Neural cell (in vitro differentiated cells): ENCODE measurements at regions not wholly inside any gene's neighbourhood (a gene's known extent, or its start where the extent isn't known, plus 50 kb on each side); places are given as distances from the start of the nearest gene placed in this dataset.
"Not testable (repeated sequence)": the region's sequence is repeated elsewhere in the genome, so short reads cannot be mapped to it uniquely, and the experiment has no call there.

Source experiments
- H2AFZ ChIP-seq: fragments of 200-600, 300-800 bp; sonication (generic), shearing (Covaris generic); 2 replicates; pipeline ENCODE4 v1.6.0; 2014; ENCODE audit warnings: low read depth, mild to moderate bottlenecking, antibody characterized with exemption, low read length, moderate library complexity
- H3F3A ChIP-seq: fragments of 200-600 bp; shearing (Covaris generic); 2 replicates; pipeline ENCODE4 v1.6.1; 2016; ENCODE audit warnings: mild to moderate bottlenecking, moderate library complexity, mixed read lengths, antibody characterized with exemption, low read length; ENCODE audit not compliant: insufficient read depth, poor library complexity, severe bottlenecking
- H3K27ac ChIP-seq: fragments of 200-600, 300-800 bp; sonication (generic), shearing (Covaris generic); 2 replicates; pipeline ENCODE4 v1.5.1; 2014; ENCODE audit warnings: mild to moderate bottlenecking, low read length, moderate library complexity
- H3K27me3 ChIP-seq: fragments of 300-800, 200-600 bp; sonication (generic), shearing (Covaris generic); 2 replicates; pipeline ENCODE4 v1.6.0; 2014; ENCODE audit warnings: mild to moderate bottlenecking, low read depth, low read length, moderate library complexity; ENCODE audit not compliant: insufficient read depth
- H3K36me3 ChIP-seq: fragments of 300-800, 200-600 bp; sonication (generic), shearing (Covaris generic); 2 replicates; pipeline ENCODE4 v1.5.1; 2014; ENCODE audit warnings: mild to moderate bottlenecking, antibody characterized with exemption, low read length, moderate library complexity; ENCODE audit not compliant: insufficient read depth
- H3K4me2 ChIP-seq: fragments of 300-800, 200-600 bp; sonication (generic), shearing (Covaris generic); 2 replicates; pipeline ENCODE4 v1.6.0; 2014; ENCODE audit warnings: mild to moderate bottlenecking, low read length
- H3K4me3 ChIP-seq: fragments of 300-800, 200-600 bp; sonication (generic), shearing (Covaris generic); 2 replicates; pipeline ENCODE4 v1.5.1; 2014; ENCODE audit warnings: mild to moderate bottlenecking, low read length, moderate library complexity
- H3K79me2 ChIP-seq: fragments of 200-600 bp; shearing (Covaris generic); replicated peaks from 2 replicates; pipeline ENCODE4 v1.6.0; 2014; ENCODE audit warnings: mild to moderate bottlenecking, low read length, moderate library complexity; ENCODE audit not compliant: insufficient read depth
- H3K9ac ChIP-seq: fragments of 300-800, 200-600 bp; sonication (generic), shearing (Covaris generic); 2 replicates; pipeline ENCODE4 v1.6.1; 2016; ENCODE audit warnings: mild to moderate bottlenecking, low read length, mixed read lengths
- H3K9me2 ChIP-seq: fragments of 200-600 bp; shearing (Covaris generic); 2 replicates; pipeline ENCODE4 v1.6.1; 2016; ENCODE audit warnings: mild to moderate bottlenecking, low read length, mixed read lengths; ENCODE audit not compliant: insufficient read depth
- H3K9me3 ChIP-seq: fragments of 200-600, 300-800 bp; sonication (generic), shearing (Covaris generic); 2 replicates; pipeline ENCODE4 v1.6.1; 2016; ENCODE audit warnings: mild to moderate bottlenecking, mixed run types, low read length, moderate library complexity, mixed read lengths
- H4K20me1 ChIP-seq: fragments of 200-600 bp; shearing (Covaris generic); 2 replicates; pipeline ENCODE4 v1.6.1; 2016; ENCODE audit warnings: mild to moderate bottlenecking, mixed run types; ENCODE audit not compliant: insufficient read depth
- EP300 ChIP-seq: fragments of 450-650 bp; conservative IDR thresholded peaks from 2 replicates; pipeline ENCODE4 v1.6.1; 2014; ENCODE audit warnings: antibody characterized with exemption, mild to moderate bottlenecking, moderate library complexity; ENCODE audit not compliant: poor library complexity, severe bottlenecking
- EZH2 ChIP-seq: fragments of 200-600, 300-800 bp; shearing (Covaris generic), sonication (generic); IDR thresholded peaks from 2 replicates; pipeline ENCODE4 v1.6.1; 2014; ENCODE audit warnings: antibody characterized with exemption, low read length, borderline replicate concordance, mild to moderate bottlenecking; ENCODE audit not compliant: insufficient read depth, poor library complexity, severe bottlenecking
- MXI1 ChIP-seq: fragments of 450-650 bp; conservative IDR thresholded peaks from 2 replicates; pipeline ENCODE4 v1.6.1; 2014; ENCODE audit warnings: antibody characterized with exemption, mild to moderate bottlenecking; ENCODE audit not compliant: poor library complexity, severe bottlenecking
- POLR2AphosphoS5 ChIP-seq: IDR thresholded peaks from 2 replicates; pipeline ENCODE4 v1.6.1; 2012
- RAD21 ChIP-seq: fragments of 450-650 bp; conservative IDR thresholded peaks from 2 replicates; pipeline ENCODE4 v1.6.1; 2014; ENCODE audit warnings: antibody characterized with exemption, mild to moderate bottlenecking, moderate library complexity
- SMC3 ChIP-seq: fragments of 450-650 bp; conservative IDR thresholded peaks from 2 replicates; pipeline ENCODE4 v1.6.1; 2014; ENCODE audit warnings: antibody characterized with exemption, mild to moderate bottlenecking, moderate library complexity; ENCODE audit not compliant: poor library complexity
- TAF1 ChIP-seq: IDR thresholded peaks from 2 replicates; pipeline ENCODE4 v1.6.1; 2012; ENCODE audit warnings: low read depth
- TF ChIP-seq, protein P1 (sequence below): fragments of 450-650 bp; IDR thresholded peaks from 2 replicates; pipeline ENCODE4 v1.5.1; 2014; ENCODE audit warnings: antibody characterized with exemption, mild to moderate bottlenecking, moderate library complexity; ENCODE audit not compliant: poor library complexity, severe bottlenecking
- TF ChIP-seq, protein P2 (sequence below): IDR thresholded peaks from 2 replicates; pipeline ENCODE4 v1.6.1; 2012; ENCODE audit warnings: borderline replicate concordance

DNA sequence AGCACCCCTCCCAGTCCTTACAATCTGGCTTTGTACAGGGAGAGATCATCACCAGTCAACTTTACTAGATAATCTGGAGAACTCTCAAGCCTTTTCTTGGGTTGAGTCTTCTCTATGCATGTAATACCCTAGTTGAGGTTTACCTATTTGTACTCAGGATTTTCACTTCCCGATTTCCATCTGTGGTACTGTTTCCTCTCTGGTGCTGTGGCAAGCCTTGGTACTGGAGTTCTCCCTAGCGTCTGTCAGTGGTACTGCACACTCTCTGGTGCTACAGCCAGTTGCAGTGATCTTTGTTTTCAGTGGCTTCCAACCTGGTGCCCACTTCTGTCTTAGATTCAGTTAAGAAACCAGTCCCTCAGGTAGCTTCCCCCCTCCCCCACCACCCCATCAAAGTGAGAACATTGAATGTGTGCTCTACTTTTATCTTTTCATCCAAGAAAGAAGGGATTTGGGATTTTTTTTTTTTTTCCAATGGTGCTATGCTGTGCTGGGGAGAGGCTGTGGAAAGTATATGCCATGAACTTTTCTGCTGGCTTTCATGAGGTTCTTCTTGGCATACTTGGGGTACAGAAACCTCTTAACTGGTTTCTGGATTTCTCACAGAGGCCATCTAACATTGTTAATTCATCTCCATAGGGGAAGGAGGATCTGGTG lies 69.4 kb upstream of the EVL start:
- TF ChIP-seq, protein P1, sequence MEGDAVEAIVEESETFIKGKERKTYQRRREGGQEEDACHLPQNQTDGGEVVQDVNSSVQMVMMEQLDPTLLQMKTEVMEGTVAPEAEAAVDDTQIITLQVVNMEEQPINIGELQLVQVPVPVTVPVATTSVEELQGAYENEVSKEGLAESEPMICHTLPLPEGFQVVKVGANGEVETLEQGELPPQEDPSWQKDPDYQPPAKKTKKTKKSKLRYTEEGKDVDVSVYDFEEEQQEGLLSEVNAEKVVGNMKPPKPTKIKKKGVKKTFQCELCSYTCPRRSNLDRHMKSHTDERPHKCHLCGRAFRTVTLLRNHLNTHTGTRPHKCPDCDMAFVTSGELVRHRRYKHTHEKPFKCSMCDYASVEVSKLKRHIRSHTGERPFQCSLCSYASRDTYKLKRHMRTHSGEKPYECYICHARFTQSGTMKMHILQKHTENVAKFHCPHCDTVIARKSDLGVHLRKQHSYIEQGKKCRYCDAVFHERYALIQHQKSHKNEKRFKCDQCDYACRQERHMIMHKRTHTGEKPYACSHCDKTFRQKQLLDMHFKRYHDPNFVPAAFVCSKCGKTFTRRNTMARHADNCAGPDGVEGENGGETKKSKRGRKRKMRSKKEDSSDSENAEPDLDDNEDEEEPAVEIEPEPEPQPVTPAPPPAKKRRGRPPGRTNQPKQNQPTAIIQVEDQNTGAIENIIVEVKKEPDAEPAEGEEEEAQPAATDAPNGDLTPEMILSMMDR, result peak; percentile 34
- no peak for TF ChIP-seq POLR2AphosphoS5
- no peak for TF ChIP-seq SMC3
- no peak for TF ChIP-seq MXI1
- TF ChIP-seq RAD21, result no peak
- no peak for TF ChIP-seq TAF1
- no peak for TF ChIP-seq EZH2
- TF ChIP-seq EP300, result no peak
- Histone ChIP-seq H3K4me2 (no peak overlapping the region), H3K36me3 (no peaks in the 10 kb centered on the region), H4K20me1 (peaks cover 8% of the 10 kb centered on the region), H3K79me2 (peaks cover 94% of the 10 kb centered on the region), H3K9me3 (no peaks in the 10 kb centered on the region), H3K27me3 (no peaks in the 10 kb centered on the region), H3K9ac (no peak overlapping the region), H3K27ac (no peak overlapping the region), H2AFZ (no peak overlapping the region), H3K4me3 (no peak overlapping the region), H3K9me2 (no peaks in the 10 kb centered on the region), H3F3A (peaks cover 13% of the 10 kb centered on the region)

DNA sequence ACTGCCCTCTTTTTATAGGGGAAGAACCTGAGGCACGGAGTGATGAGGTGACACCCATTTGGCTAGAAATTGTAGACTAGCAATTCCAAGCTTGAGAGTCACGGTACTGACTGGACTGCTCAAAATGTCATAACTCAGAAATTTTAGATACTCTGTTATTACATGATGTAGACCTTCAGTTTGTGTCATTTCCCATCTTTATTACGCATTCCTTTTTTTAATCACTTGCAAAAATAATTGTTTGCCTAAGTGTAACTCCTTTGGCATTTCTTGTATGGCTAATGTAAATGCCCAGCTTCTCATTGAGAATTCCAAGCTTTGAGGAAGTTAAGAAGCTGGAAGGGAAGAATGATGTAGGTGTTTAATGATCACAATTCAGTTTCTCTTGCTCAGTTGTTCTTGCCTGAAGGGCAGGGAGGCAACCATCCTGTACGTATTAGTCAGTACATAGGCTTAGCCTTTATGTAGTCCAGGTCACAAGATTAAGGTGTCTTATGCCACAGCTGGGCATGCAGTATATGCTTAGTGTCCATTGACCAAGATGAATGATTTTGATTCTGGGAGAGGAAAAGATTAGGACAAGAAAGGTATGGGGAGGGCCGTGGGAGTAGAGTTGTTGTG lies 68.2 kb upstream of the EVL start:
- H3F3A ChIP-seq, result peaks cover 8% of the 10 kb centered on the region
- no peaks in the 10 kb centered on the region for H3K27me3 ChIP-seq
- H3K9me3 ChIP-seq, result no peaks in the 10 kb centered on the region
- H3K4me3 ChIP-seq, result no peak overlapping the region
- no peak overlapping the region for H3K27ac ChIP-seq
- no peak overlapping the region for H3K9ac ChIP-seq
- H4K20me1 ChIP-seq, result peaks cover 8% of the 10 kb centered on the region
- TF ChIP-seq POLR2AphosphoS5, result no peak
- TF ChIP-seq RAD21, result no peak
- TF ChIP-seq, protein P2, sequence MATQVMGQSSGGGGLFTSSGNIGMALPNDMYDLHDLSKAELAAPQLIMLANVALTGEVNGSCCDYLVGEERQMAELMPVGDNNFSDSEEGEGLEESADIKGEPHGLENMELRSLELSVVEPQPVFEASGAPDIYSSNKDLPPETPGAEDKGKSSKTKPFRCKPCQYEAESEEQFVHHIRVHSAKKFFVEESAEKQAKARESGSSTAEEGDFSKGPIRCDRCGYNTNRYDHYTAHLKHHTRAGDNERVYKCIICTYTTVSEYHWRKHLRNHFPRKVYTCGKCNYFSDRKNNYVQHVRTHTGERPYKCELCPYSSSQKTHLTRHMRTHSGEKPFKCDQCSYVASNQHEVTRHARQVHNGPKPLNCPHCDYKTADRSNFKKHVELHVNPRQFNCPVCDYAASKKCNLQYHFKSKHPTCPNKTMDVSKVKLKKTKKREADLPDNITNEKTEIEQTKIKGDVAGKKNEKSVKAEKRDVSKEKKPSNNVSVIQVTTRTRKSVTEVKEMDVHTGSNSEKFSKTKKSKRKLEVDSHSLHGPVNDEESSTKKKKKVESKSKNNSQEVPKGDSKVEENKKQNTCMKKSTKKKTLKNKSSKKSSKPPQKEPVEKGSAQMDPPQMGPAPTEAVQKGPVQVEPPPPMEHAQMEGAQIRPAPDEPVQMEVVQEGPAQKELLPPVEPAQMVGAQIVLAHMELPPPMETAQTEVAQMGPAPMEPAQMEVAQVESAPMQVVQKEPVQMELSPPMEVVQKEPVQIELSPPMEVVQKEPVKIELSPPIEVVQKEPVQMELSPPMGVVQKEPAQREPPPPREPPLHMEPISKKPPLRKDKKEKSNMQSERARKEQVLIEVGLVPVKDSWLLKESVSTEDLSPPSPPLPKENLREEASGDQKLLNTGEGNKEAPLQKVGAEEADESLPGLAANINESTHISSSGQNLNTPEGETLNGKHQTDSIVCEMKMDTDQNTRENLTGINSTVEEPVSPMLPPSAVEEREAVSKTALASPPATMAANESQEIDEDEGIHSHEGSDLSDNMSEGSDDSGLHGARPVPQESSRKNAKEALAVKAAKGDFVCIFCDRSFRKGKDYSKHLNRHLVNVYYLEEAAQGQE, result no peak
- TF ChIP-seq TAF1, result no peak
- TF ChIP-seq, protein P1, result no peak
- TF ChIP-seq EP300, result no peak
- no peak for TF ChIP-seq MXI1
- no peak for TF ChIP-seq EZH2
- TF ChIP-seq SMC3, result no peak
- H3K79me2 ChIP-seq, result peaks cover 95% of the 10 kb centered on the region
- no peak overlapping the region for H3K4me2 ChIP-seq
- H2AFZ ChIP-seq, result no peak overlapping the region
- no peaks in the 10 kb centered on the region for H3K36me3 ChIP-seq
- H3K9me2 ChIP-seq, result no peaks in the 10 kb centered on the region

DNA sequence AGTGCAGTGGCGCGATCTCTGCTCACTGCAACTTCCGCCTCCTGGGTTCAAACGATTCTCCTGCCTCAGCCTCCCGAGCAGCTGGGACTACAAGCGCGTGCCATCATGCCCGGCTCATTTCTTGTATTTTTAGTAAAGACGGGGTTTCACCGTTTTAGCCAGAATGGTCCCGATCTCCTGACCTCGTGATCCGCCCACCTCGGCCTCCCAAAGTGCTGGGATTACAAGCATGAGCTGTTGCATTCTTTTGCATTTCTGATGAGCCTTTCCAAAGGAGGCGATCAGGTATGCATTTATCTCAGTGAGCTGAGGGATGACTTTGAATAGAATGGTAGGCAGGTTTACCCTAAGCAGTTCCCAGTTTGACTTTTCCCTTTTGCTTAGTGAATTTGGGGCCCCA lies 64.8 kb upstream of the EVL start:
- not testable (repeated sequence) for H3K4me3 ChIP-seq, H2AFZ ChIP-seq, H3K9ac ChIP-seq, H3K9me3 ChIP-seq, H3K27me3 ChIP-seq, H3F3A ChIP-seq, H3K9me2 ChIP-seq, H3K4me2 ChIP-seq, H3K36me3 ChIP-seq, H4K20me1 ChIP-seq, H3K27ac ChIP-seq
- peaks cover 82% of the 10 kb centered on the region for H3K79me2 ChIP-seq
